HG03342 (cell line): ENCODE measurements at regions not wholly inside any gene's neighbourhood (a gene's known extent, or its start where the extent isn't known, plus 50 kb on each side); places are given as distances from the start of the nearest gene placed in this dataset.

ENCODE experiments used
- ATAC-seq: cut with Tn5 transposase; IDR thresholded peaks from one replicate; pipeline ENCODE4 v1.9.1; 2021; ENCODE audit warnings: mild to moderate bottlenecking, moderate library complexity; ENCODE audit not compliant: unreplicated experiment

GRCh38 chr1:224564454-224565084, 51.5 kb upstream of the CNIH3 start:
- no peak for ATAC-seq

GRCh38 chr1:224565186-224565585, 50.9 kb upstream of the CNIH3 start:
- ATAC-seq, result no peak

GRCh38 chr1:224565611-224566406, 50.3 kb upstream of the CNIH3 start:
- no peak for ATAC-seq
